NCI-H446 treated with DMSO at 0.1 percent for 48 hours (cell line): ENCODE measurements at regions not wholly inside any gene's neighbourhood (a gene's known extent, or its start where the extent isn't known, plus 50 kb on each side); places are given as distances from the start of the nearest gene placed in this dataset.

ENCODE experiments used
- DNase-seq: peaks from one replicate; lab custom pipeline; 2025; lab: John Stamatoyannopoulos, UW

DNA sequence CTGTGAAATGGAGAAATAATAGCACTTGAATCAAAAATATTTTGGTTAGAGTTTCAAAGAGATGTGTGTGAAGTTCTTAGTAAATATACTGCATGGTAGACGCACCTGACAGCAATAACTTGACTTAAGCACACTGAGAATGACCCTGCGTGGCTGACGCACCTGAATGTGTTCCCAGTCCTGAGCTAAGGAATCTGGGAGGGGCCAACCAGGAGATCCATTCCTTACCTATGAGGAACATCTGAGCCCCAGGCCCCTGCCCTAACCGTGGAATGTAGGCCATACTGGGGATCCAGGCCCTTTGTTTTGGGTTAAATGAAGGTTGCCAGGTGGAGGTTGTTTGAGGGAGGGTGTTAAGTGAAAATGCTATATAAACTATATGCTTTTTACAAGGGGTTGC lies 284.4 kb downstream of the RBM43 start:
- DNase-seq: no peak

DNA sequence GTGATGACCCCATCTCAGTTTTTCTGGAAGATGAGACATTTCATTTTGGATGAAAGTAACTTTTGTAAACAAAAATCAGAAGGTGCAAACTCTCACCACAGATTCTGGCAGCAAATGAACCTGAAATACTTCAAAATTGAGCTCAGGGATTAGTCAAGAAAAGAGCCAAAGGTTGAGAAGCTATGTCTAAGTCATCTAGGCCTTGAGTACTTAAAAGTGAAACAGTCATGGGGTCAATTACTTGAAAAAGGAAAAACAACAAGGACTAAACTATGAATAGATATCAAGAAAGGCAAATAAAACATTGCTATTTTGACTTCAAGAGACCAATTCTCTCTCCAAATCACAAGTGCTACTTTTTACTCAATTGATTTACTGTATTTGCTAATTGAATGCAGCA lies 285.1 kb downstream of the RBM43 start:
- DNase-seq: no peak

DNA sequence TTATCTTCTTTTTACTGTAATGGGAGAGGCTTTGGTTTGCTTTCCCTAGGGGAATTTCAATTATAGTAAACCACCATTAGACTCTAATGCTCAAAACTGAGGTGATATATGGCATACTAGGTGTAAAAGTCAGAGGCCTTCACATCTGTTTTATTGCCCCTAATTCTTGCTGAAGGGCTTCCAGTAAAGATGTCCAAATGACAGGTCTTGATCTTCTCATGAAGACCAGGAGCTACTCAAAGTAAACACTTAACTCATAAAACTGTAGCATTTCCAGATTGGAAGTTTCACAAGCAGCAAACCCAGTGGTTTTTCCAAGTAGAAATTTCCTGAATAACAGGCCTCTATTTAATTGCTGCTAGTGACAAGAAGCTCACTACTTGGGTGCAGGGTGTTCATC lies 286.8 kb downstream of the RBM43 start:
- no peak for DNase-seq

DNA sequence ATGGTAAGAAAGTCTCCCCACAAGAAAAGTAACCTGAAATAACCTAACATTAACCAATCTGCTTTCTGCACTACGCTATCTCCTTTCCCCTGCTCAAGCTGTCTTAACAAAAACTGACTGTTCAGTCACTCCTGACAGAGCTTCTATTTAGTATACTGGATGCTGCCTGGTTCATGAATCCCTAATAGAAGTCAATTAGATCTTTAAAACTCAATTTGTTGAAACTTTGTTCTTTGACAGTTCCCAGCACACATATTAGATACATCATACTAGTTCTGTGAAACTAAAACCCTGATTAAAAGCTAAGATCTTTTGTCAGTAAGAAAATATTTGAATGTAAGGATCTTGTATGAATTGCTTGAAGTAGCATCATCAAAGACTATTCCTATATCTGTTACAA lies 287.4 kb downstream of the RBM43 start:
- DNase-seq: no peak

DNA sequence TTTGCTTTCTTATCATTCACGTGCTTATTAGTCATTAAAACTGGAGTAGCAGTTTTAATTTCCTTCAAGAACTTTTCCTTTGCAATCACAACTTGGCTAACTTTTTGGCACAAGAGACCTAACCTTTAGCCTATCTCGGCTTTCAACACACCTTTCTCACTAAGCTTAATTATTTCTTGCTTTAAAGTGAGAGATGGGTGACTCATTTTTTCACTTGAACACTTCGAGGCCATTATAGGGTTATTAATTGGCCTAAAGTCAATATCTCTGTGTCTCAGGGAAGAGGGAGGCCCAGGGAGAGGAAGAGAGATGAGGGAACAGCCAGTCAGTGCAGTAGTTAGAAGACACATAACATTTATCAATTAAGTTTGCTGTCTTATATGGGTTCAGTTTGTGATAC lies 289.8 kb downstream of the RBM43 start:
- no peak for DNase-seq

DNA sequence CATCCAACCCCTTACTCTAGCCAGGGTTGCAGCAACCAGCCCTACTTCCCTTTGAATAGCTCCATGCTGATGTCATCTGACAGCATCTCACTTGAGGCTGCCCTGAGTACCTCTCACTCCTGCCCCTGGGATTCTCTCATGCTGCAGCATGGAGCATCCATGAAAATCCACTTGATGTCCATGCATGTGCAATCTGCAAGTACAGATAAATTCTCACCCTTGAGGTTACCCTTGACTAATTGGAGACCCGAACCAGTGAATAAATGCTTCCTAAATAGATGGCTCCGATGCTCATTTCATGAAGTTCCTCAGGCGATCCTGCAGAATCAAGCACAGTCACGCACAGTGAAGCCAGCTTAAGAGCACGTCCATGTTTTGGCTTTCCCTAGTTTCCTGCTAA lies 298.3 kb downstream of the RBM43 start:
- DNase-seq: no peak

DNA sequence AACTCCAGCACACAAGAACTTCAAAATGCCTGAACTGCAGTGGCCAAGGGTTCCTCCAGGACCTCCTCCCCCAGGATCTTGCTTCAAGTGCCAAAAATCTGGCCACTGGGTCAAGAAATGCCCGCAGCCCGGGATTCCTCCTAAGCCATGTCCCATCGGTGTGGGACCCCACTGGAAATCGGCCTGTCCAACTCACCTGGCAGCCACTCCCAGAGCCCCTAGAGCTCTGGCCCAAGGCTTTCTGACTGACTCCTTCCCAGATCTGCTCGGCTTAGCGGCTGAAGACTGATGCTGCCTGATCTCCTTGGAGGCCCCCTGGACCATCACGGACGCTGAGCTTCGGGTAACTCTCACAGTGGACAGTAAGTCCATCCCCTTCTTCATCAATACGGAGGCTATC lies 306.4 kb downstream of the RBM43 start:
- no peak for DNase-seq

DNA sequence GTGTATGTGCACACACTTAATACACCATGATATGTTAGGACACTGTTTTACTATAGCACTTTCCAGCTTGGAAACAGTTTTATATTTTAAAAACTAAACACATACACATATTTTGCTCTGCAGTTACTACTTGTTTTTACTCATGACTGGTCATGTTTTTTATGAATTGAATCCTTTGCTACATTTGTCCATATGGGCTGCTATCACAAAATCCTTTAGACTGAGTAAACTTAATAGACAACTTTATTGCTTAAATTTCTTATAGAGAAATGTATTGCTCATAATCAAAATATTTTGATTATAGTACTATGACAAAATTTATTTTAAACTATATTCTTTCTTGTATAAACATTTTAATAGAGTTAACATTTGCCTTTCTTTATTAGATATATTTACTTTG lies 314.8 kb downstream of the RBM43 start:
- no peak for DNase-seq

DNA sequence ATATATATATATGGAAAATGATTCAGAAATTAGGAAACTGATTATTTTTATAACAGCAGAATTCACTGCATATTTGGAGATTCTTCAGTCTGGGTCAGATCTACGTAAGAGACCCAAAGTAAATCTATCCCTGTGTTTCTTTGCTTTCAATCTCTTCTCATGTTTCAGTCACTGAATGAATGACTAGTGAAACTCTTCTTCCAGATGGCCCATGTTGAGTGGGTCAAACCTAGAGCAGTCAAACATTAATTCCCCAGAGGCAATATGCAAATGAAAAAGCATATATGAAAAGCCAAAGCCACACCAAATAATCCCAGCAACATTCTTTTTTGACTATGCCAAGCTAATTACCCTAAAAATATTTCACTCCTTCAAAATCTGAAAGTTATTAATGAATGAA lies 317.3 kb downstream of the RBM43 start:
- DNase-seq: no peak

DNA sequence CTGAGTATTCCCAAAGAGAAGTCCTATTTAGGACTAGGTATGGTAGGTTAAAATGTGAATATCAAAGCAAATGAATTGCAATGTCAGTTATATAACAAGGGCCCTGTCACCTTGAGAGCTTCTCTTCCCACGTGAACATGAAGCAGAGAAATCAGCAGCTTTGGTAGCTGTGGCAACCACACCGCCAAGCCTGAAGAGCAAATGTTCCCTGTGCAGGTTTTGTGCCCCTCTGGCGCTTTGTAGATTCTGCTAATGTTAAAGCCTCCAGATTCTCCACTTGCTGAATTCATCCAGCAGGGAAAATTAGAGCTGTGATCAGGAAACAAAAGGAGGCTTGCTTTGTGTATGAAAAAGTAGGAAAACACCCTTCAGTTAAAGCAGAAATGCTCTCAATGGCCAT lies 322.6 kb downstream of the RBM43 start:
- no peak for DNase-seq

DNA sequence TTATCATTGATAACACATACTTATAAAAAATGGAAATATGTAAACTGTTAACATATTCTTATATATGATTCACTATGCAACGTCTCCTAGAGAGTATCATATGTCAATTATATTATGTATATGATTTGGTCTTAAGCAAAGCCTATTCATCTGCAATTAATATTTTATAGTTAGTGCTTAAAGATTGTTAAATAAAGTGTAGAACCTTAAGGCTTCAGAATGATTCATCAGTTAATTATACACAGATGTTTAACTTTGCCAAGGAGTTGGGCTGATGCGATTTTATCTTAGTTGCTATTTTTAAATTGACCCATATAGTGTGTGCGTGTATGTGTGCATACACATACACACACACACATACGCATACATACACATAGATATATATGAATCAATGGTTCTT lies 323.1 kb downstream of the RBM43 start:
- no peak for DNase-seq

DNA sequence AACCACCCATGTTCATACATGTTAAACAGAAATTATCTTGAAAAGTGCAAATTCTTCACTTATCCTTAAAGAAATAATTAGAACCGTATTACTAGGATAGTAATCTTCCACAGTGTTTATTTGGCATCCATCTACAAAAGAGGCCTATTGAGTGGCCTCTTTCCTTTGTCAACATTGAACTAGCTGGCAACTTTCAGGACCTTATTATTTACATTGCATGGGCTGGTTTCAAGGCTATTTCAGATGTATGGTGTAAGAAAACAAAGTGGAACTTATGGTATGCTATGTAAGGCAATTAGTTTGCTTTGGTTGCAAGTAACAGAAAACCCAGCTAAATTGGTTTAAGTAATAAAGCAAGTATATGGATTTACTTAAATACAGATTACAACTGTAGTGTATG lies 324.6 kb downstream of the RBM43 start:
- DNase-seq: no peak

DNA sequence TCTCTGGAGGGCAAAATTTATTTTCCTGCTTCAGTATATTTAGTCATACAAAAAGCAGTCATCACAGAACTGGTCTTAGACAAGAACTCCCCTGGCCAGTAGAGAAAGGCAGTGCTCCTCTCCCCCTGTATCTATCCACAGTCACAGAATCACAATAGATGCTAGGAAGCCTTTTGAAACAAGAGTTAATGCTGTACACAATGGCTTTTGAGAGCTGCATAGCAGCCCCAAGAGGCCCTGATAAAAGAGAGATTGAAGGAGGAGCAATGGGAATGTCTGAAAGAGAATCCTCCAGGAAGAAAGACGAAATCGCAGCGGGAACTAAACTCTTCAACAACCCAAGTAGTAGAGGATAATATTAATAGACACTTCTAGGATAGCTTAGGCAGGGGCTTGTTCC lies 330.2 kb downstream of the RBM43 start:
- DNase-seq: no peak

DNA sequence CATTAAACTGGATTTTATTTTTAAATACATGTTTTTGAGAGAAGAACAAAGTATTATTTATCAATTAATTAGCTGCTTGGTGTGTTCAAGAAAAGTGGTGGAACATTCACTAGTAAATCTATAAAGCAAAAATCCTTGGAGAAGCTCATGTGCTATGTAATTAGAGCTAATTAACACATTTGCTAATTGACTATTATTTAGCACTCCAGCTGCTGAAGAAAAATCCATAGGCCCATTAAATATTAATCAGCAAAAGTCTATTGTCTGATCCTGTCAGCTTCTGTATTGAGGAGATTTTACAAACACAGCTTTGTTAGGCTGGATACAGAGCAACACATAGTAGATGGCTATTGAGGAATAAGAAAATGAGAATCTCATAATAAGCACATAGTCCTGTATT lies 336.1 kb downstream of the RBM43 start:
- DNase-seq: no peak

DNA sequence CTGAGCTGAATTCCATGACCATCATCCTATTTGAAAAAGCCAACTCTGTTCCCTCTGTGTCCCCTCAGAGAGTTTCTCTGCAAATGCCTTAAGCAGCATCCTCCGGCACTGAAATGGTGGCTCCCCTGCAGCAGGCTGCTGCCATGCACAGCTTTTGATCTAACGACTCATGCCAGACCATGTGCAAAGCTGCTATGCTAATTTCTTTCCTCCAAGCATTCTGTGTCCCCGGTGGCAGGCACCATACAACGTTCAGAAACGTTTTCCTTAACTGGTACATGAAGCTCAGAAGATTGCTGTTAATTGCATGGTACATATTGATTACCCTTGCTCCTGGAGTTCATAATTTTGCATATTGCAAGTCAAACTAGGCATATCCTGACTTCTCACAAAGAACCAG lies 336.8 kb downstream of the RBM43 start:
- no peak for DNase-seq

DNA sequence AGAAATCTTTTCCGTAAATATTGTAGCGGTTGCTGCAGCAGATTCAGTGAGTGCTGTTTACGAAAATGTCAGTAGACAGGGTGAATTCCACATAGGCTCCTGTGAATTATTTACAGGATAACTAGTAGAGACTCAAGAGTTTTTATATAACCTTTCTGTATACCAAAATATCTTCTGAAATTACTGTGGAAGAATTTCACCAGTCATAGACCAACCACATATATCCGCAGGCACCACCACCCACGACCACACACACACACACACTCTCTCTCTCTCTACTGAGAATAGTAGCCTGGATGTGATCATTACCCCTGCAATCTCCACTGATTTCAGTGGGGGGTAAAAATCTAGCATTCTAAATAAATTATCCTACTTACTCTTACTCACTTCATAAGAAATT lies 341.8 kb downstream of the RBM43 start:
- DNase-seq: no peak

DNA sequence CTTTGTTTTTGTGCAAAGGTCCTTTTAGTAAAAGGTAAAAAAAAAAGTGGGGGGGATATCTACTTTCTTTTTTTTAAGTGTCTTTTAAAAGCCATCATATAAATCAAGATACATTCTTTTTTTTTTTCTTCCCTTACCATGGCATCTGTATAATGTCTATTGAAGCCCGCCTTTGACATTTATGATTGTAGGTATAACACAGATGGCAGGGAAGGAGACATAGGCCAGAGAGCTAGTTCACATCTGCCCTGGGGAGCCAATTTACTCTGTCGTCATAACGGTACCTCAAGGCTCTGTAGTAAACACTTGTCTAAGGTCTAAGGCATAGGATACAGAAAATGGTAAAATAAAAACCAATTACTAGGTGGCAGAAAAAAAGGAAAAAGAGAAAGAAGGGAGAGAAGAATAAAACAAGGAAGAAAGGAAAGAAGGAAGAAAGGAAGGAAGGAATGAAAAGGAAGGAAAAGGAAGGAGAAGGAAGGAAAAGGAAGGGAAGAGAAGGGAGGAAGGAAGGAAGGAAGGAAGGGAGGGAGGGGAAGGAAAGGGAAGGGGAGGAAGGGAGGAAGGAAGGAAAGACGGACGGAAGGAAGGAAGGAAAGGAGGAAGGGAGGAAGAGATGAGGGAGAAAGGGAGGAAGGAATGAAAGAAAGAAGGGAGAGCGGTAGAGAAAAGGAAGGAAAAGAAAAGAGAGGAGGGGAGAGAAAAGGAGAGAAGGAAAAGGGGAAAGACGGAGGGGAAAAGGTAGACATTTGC lies 343.5 kb downstream of the RBM43 start:
- DNase-seq: no peak

DNA sequence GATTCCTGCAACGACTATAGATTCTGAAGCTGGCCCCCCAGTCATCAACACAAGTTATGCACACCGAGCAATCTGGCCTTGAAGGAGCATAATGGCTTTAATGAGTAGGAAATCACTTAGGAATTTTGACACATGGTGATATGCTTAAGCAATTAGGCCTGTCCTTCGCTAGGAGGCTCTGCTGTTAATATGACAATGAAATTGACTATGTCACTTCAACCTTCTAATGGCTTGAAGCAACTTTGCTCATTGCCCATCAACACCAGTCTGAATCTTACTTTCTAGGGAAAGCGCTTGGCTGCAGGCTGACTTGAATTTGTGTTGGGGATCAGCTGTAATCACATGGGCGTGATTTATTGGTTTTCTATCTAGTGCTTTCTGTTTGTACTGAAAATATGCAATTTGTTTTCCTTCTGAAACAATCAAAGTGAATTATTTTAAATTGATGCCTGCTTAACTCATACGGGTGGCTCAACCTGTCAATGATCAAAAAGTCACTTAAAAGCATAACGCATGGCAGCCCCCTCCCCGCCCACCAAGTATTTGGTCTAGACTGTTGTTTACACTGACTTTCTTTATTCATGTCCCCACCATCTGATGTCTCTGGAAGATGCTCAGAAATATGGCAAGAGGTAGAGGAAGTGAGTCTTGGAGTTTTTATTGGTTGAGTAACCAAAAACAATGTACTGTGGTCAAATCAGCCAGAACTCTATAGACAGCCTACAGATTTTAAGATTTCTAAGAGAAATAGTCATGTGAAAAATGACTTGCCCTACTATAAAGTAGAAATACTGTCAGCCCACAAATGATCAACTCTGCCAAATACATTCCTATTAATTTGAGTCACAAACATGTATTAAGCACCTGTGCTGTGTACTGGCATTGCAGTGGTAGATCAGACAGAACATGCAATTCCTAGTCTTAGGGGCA lies 344.9 kb downstream of the RBM43 start:
- DNase-seq: no peak

DNA sequence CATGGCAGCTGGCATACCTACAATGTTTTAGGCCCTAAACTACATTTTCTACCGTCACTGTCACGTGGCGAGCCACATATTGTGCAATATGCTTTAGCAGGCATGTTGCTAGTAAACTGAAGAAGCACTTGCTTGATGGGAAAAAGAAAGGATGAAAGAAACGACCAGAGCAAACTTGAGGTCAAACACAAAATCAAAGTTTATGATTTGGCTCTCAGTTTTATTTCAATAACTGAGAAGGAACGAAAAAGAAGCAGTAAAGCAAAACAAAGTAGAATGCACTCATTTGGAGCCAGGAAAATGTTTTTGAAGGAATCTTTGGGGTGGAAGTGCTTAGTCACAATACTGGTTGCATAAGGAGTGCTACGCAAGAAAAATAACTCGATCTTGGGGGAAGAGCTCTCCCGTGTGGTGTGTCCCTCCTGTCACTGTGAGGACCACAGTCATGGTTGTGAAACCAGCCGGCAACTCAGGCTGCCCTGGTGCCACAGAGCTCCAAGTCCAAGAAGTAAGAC lies 349.8 kb downstream of the RBM43 start:
- DNase-seq: no peak

DNA sequence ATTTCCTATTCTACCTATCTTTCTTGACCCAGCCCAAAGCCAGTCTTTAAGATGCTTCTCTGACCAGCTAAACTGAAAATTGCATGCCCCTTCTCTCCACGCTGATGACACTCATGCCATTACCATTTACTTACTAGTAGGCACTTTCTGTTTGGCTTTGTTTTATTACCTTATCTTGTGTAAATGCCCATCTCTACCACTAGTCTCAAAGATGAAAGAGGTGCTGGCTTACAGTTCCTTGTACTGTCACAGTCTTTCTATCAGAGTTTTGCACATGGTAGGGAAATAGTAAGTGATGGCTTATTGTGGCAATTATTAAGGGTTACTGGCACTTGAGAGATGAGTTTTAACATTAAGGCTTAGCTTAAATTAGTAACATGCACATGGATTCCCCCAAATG lies 352.1 kb downstream of the RBM43 start:
- no peak for DNase-seq

DNA sequence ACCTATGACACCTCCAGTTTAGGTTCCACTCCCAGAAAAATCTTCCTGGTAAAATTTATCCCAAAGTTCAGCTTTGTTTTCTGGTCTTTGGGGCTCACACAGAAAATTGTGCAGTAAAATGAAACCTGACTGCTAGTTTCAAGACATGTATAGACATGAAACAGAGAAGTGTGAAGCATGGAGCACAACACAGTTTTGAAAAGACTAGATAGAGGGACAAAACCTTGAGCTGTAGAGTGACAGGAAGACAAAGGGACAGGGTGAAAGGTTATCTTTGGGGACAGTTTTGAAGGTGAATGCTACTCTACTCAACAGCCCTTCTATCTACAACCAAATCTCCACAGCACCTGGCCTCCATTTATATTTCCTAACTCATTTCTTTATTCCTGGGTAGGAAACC lies 352.6 kb downstream of the RBM43 start:
- DNase-seq: no peak

DNA sequence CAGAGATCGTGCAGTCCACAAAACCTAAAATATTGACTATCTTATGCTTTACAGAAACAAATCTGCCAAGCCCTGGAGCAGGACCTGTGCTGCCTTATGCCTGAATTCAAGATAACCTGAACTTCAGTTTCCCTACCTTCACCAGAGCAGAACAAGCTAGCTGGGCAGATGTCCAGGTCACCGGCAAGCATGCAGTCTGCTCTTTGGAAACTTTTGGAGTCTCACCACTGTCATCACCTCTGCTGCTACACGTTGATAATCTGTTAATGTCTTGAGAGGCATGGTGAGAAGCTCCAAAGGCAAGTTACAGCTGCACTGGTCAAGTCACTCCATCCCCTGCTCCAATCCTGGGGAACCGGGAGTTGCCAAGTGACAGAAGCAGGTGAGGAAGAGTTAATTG lies 354.2 kb downstream of the RBM43 start:
- DNase-seq: no peak

DNA sequence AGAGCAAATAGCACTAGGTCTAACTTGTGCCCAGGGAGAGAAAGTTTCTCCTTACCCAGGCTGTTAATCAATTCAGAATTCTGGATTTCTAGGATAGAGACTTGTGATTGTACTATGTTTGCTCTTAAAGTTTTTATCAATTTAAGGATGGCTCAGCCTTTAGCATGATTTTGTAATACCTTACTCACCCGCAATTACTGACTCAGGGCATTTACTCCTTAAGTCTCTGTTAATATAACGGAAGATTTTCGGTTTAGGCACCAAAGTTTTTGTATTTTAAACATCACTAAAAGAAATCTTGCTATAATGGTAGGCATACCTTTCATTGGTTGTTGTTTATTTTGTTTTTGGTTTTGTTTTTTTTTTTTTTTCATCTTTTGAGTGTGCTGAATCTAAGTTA lies 358.2 kb downstream of the RBM43 start:
- no peak for DNase-seq
